Right cardiac atrium (tissue), 5 donors: ENCODE measurements at regions not wholly inside any gene's neighbourhood (a gene's known extent, or its start where the extent isn't known, plus 50 kb on each side); places are given as distances from the start of the nearest gene placed in this dataset.
A peak's percentile ranks its signal among the peaks of the same experiment; 100 is the strongest.

Experiments
- ATAC-seq, 2 donors: fragments of 200-7000 bp; cut with Tn5 transposase; one replicate each; pipeline versions ENCODE4 v1.8.0 to v1.9.1; 2020; ENCODE audit warnings: moderate library complexity in 2 of 2, mild to moderate bottlenecking in 1 of 2
- DNase-seq, 3 donors: peaks; one replicate each; pipeline ENCODE4 v3.0.0-alpha.2; 2020
- H3K27ac ChIP-seq: one replicate; pipeline ENCODE4 v1.5.1; 2013; ENCODE audit warnings: mild to moderate bottlenecking, low read length, control low read depth, moderate library complexity
- H3K27me3 ChIP-seq: one replicate; pipeline ENCODE4 v1.6.1; 2013; ENCODE audit not compliant: control insufficient read depth, insufficient read depth
- H3K4me1 ChIP-seq: one replicate; pipeline ENCODE4 v1.6.1; 2013; ENCODE audit warnings: low read length; ENCODE audit not compliant: control insufficient read depth, insufficient read depth
- H3K4me3 ChIP-seq: one replicate; pipeline ENCODE4 v1.5.1; 2013; ENCODE audit warnings: low read length, control low read depth
- H3K9me3 ChIP-seq: one replicate; pipeline ENCODE4 v1.6.1; 2013; ENCODE audit warnings: low read length; ENCODE audit not compliant: control insufficient read depth
- WGBS: extraction: QIAGEN DNeasy Blood & Tissue Kit; methylation state at CpG from one replicate; pipeline ENCODE4 v1.1.7; 2013; 5-methylcytosine and 5-hydroxymethylcytosine counted together
- intact Hi-C, 4 donors: fragments of 100-400 bp; cut with DNase I; formaldehyde crosslinking; loops; one replicate each; pipeline versions ENCODE4 v1.11.0 to v1.14.0; 2022 to 2023
- donor health status: healthy with polysubstance abuse.
- donor health status: DM: no; HTN: yes; CAD: no.
- donor health status: DM: no; HTN: no; CAD: no.
- donor health status: DM: no; HTN: yes; CAD: no; lungs with severe emphysema.
- donor health status: DM: yes; HTN: yes; CAD: no.

GRCh38 chr4:31662951-31663350 is 942.8 kb downstream of the PCDH7 start:
- intact Hi-C loops = no loop called here
- Histone ChIP-seq H3K4me3 (no peak overlapping the region), H3K27ac (no peak overlapping the region), H3K4me1 (no peaks in the 10 kb centered on the region), H3K9me3 (no peaks in the 10 kb centered on the region), H3K27me3 (no peaks in the 10 kb centered on the region)
- no peak for DNase-seq
- no peak for ATAC-seq
- 91% methylated on average over 2 of the region's 2 CpGs for WGBS

GRCh38 chr4:31667686-31668085 is 947.5 kb downstream of the PCDH7 start:
- Histone ChIP-seq H3K9me3 (no peaks in the 10 kb centered on the region), H3K27me3 (no peaks in the 10 kb centered on the region), H3K4me1 (no peaks in the 10 kb centered on the region), H3K4me3 (no peak overlapping the region), H3K27ac (no peak overlapping the region)
- intact Hi-C loops = no loop called here
- ATAC-seq (no peak), DNase-seq (no peak)
- WGBS = 61% methylated on average over 2 of the region's 2 CpGs

- WGBS = 63% methylated on average over 1 of the region's 1 CpG
- no peaks in the 10 kb centered on the region for H3K4me1 ChIP-seq
- no peak overlapping the region for H3K4me3 ChIP-seq
- ATAC-seq (peak in 1 of 2 donors; percentile 67), DNase-seq (no peak)
- intact Hi-C loops = no loop called here
- H3K27me3 ChIP-seq = no peaks in the 10 kb centered on the region
- H3K9me3 ChIP-seq = no peaks in the 10 kb centered on the region
- no peak overlapping the region for H3K27ac ChIP-seq
Measured at GRCh38 chr4:31674313-31674947, 954.3 kb downstream of the PCDH7 start.

DNA sequence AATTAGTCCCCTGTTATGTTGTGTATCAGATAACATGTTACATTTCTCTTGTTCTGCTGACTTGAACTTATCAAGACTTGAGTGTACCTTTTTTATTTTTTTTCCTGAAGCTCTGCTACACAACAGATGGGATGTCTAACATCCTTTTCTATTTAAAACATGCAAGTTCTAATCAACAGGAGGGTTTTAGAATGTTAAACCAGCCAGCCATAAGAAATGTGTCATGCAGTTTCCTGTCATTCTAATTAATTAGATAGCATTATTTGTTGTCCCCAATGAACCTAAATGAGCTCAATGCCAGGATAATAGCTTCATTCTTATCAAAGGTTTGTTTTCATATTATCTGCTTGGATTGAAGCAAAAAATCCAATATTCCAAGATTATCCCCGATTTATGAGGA is 958.2 kb downstream of the PCDH7 start:
- Histone ChIP-seq H3K9me3 (no peaks in the 10 kb centered on the region), H3K27me3 (no peaks in the 10 kb centered on the region), H3K27ac (no peak overlapping the region), H3K4me1 (no peaks in the 10 kb centered on the region), H3K4me3 (no peak overlapping the region)
- intact Hi-C loops = no loop called here
- no peak for DNase-seq
- 56% methylated on average over 1 of the region's 1 CpG for WGBS
- ATAC-seq = no peak

GRCh38 chr4:31682796-31683195 is 962.6 kb downstream of the PCDH7 start:
- WGBS = 61% methylated on average over 3 of the region's 3 CpGs
- no peak for DNase-seq

GRCh38 chr4:31687717-31688342 is 967.7 kb downstream of the PCDH7 start:
- intact Hi-C loops = no loop called here
- WGBS = 44% methylated on average over 3 of the region's 3 CpGs

More at GRCh38 chr4:31682796-31683195, 962.6 kb downstream of the PCDH7 start:
- no peaks in the 10 kb centered on the region for H3K9me3 ChIP-seq
- intact Hi-C loops = no loop called here
- no peak overlapping the region for H3K4me3 ChIP-seq
- H3K4me1 ChIP-seq = no peaks in the 10 kb centered on the region
- H3K27me3 ChIP-seq = no peaks in the 10 kb centered on the region
- H3K27ac ChIP-seq = no peak overlapping the region
- no peak for ATAC-seq

GRCh38 chr4:31692399-31692940 is 972.3 kb downstream of the PCDH7 start:
- no peak for DNase-seq
- WGBS = 46% methylated on average over 4 of the region's 4 CpGs
- intact Hi-C loops = no loop called here

More at GRCh38 chr4:31687717-31688342, 967.7 kb downstream of the PCDH7 start:
- no peaks in the 10 kb centered on the region for H3K9me3 ChIP-seq
- H3K27me3 ChIP-seq = no peaks in the 10 kb centered on the region
- DNase-seq (no peak), ATAC-seq (no peak)
- no peak overlapping the region for H3K27ac ChIP-seq
- H3K4me3 ChIP-seq = no peak overlapping the region
- no peaks in the 10 kb centered on the region for H3K4me1 ChIP-seq

DNA sequence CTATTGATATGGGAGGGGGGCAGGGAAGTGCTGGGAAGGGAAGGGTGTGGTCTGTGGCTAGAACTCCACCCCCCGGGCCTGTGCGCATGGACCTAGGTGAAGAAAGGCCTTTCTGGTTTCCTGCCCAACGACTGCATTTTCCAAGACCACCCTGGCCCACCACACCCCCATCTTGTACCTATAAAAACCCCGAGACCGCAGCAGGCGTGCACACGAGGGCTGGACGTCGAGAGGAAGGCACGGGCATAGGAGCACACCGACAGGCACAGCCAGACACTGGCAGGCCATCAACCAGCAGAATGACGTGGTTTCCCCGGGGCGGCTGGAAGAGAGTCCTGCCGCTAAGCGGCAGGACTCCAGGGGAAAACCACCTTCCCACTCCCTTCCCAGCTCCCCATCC is 981.1 kb downstream of the PCDH7 start:
- no peaks in the 10 kb centered on the region for H3K27me3 ChIP-seq
- H3K9me3 ChIP-seq = no peaks in the 10 kb centered on the region
- ATAC-seq (no peak), DNase-seq (peak in 1 of 3 donors; percentile 31)
- WGBS = 94% methylated on average over 16 of the region's 16 CpGs
- intact Hi-C loops = no loop called here
- no peaks in the 10 kb centered on the region for H3K4me1 ChIP-seq
- no peak overlapping the region for H3K4me3 ChIP-seq
- no peak overlapping the region for H3K27ac ChIP-seq

More at GRCh38 chr4:31692399-31692940, 972.3 kb downstream of the PCDH7 start:
- no peak overlapping the region for H3K27ac ChIP-seq
- ATAC-seq = no peak
- no peaks in the 10 kb centered on the region for H3K9me3 ChIP-seq
- no peaks in the 10 kb centered on the region for H3K27me3 ChIP-seq
- no peaks in the 10 kb centered on the region for H3K4me1 ChIP-seq
- no peak overlapping the region for H3K4me3 ChIP-seq

DNA sequence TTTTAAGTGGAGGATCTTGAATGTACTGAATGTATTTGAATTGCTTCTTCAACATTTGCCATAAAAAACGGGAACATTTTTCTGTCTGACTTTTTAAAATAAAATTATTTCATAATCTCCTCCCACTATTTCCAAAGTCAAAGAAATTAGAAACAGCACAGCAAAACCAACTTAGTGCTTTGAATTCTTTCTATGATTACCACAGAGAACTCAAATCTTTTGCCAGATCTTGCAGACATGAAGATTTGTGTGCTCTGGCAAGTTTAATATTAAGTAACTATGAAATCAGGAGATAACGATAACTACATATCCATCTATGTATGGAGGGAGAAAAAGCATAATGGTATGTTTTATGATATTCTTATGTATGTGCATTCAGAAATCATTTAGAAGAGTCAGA is 982.2 kb downstream of the PCDH7 start:
- Histone ChIP-seq H3K9me3 (no peaks in the 10 kb centered on the region), H3K27ac (no peak overlapping the region), H3K4me1 (no peaks in the 10 kb centered on the region), H3K4me3 (no peak overlapping the region), H3K27me3 (no peaks in the 10 kb centered on the region)
- 78% methylated on average over 2 of the region's 2 CpGs for whole genome bisulfite sequencing
- ATAC-seq = no peak
- no peak for DNase-seq
- intact Hi-C loops = no loop called here

GRCh38 chr4:31714238-31714637 is 994.1 kb downstream of the PCDH7 start:
- ATAC-seq = no peak
- no peak overlapping the region for H3K27ac ChIP-seq
- intact Hi-C loops = no loop called here

GRCh38 chr4:31715302-31715701 is 995.1 kb downstream of the PCDH7 start:
- intact Hi-C loops = no loop called here
- no peaks in the 10 kb centered on the region for H3K9me3 ChIP-seq
- WGBS = 42% methylated on average over 1 of the region's 1 CpG
- no peak for ATAC-seq
- H3K27me3 ChIP-seq = no peaks in the 10 kb centered on the region
- no peak for DNase-seq
- H3K4me3 ChIP-seq = no peak overlapping the region
- H3K4me1 ChIP-seq = no peaks in the 10 kb centered on the region
- H3K27ac ChIP-seq = no peak overlapping the region

More at GRCh38 chr4:31714238-31714637, 994.1 kb downstream of the PCDH7 start:
- no peaks in the 10 kb centered on the region for H3K27me3 ChIP-seq
- no peaks in the 10 kb centered on the region for H3K9me3 ChIP-seq
- no peak for DNase-seq
- H3K4me3 ChIP-seq = no peak overlapping the region
- no peaks in the 10 kb centered on the region for H3K4me1 ChIP-seq
